ENCODE measurements at regions not wholly inside any gene's neighbourhood (a gene's known extent, or its start where the extent isn't known, plus 50 kb on each side); places are given as distances from the start of the nearest gene placed in this dataset.
"Not testable (repeated sequence)": the region's sequence is repeated elsewhere in the genome, so short reads cannot be mapped to it uniquely, and the experiment has no call there.

GRCh38 chr13:69109891-69110525, 997.6 kb upstream of the ATXN8OS start:
- DNase-seq (ENCODE audit: low read depth in 4 of 4, low spot score in 3 of 4): no peak

DNA sequence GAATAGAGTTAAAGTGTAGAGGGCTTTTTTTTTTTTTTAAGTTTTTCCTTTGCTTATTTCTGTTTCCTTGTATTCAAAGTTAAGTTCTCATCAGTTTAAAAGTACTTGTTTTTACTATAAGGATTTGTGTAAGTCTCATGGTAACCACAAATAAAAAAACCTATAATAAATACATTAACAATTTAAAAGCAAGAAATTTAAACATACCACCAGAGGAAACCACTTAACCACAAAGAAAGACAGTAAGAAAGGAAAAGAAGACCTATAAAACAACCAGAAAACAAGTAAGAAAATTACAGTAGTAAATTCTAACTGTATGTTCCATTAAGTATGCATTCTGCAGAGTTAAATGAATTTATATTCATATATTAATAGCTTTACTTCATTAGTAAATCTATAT, 999.1 kb upstream of the ATXN8OS start:
- no peak for DNase-seq (ENCODE audit: low read depth in 4 of 4, low spot score in 3 of 4)

DNA sequence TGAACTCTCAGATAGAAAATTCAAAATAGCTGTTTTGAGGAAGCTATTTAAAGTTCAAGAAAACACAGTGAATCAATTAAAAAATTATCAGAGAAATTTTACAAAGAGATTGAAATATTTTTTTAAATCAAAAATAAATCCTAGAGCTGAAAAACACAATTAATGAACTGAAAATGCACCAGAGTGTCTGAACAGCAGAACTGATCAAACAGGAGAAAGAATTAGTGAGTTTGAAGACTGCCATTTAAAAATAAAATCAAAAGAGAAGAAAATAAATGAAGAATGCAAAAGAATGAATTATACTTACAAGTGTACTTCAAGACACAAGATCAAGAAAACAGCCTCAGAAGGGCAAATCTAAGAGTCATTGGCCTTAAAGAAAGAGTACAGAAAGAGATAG, 1000.2 kb upstream of the ATXN8OS start:
- no peak for DNase-seq (ENCODE audit: low read depth in 4 of 4, low spot score in 3 of 4)

- no peak for DNase-seq (ENCODE audit: low read depth in 4 of 4, low spot score in 3 of 4)
Observed at GRCh38 chr13:69101841-69102240, 1005.8 kb upstream of the ATXN8OS start.

GRCh38 chr13:69094485-69094884, 1013.1 kb upstream of the ATXN8OS start:
- DNase-seq (ENCODE audit: low read depth in 4 of 4, low spot score in 3 of 4): no peak

- no peak for DNase-seq (ENCODE audit: low read depth in 4 of 4, low spot score in 3 of 4)
Observed at GRCh38 chr13:69092615-69093322, 1014.9 kb upstream of the ATXN8OS start.

GRCh38 chr13:69077267-69077666, 1030.4 kb upstream of the ATXN8OS start:
- DNase-seq (ENCODE audit: low read depth in 4 of 4, low spot score in 3 of 4): no peak

DNA sequence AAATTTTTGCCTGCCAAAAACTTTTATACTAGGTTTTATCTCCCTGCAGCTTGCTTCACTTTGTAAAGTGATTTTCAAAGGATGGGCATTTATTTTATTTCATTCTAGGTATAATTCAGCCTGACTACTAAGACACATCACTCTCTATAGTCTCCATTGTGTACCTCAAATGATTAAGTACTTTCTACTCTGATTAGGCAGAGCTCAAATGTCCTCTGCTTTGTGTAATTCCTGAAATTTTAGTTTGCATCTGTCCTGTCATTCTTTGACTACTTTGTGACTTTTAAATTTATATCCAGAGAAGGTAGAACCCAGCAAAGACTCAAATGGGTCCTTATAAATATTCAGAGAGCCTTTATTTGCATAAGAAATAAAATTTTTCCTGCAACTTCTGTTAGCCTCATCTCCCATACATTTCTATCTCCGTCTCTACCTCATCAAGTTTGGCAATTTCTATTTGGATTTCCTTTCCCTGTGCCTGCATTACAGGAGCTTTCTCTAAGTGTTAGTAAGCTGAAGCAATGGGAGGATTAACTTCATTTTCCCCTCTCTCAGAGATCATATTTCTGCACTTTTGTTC, 1038.0 kb upstream of the ATXN8OS start:
- DNase-seq (ENCODE audit: low read depth in 4 of 4, low spot score in 3 of 4): no peak

DNA sequence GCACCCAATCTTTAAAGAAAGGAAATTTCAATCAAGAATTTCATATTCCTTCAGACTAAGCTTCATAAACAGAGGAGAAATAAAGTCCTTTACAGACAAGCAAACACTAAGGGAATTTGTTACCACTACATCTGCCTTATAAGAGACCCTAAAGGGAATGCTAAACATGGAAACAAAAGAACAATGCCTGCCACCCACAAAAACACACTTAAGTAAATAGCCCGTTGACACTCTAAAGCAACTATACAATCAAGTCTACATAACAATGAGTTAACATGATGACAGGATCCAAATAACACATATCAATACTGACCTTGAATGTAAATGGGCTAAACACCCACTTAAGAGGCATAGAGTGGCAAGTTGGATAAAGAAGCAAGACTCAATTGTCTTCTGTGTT, 1056.9 kb upstream of the ATXN8OS start:
- DNase-seq (ENCODE audit: low read depth in 4 of 4, low spot score in 3 of 4): no peak

DNA sequence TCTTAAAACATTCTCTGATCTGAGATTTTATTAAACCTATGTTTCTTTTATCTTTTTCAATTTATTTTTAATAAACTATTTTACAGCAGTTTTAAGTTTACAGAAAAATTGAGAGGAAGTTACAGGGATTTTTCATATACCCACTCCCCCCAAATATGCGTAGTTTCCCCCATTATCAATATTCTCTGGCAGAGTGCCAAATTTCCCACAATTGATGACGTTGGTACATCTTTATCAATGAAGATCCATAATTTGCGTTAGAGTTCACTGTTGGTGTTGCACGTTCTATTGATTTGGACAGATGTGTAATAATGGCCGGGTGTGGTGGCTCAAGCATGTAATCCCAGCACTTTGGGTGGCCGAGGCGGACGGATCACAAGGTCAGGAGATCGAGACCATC, 1063.0 kb upstream of the ATXN8OS start:
- no peak for DNase-seq (ENCODE audit: low read depth in 4 of 4, low spot score in 3 of 4)

- no peak for DNase-seq (ENCODE audit: low read depth in 4 of 4, low spot score in 3 of 4)
Observed at GRCh38 chr13:69040898-69041297, 1066.7 kb upstream of the ATXN8OS start.

DNA sequence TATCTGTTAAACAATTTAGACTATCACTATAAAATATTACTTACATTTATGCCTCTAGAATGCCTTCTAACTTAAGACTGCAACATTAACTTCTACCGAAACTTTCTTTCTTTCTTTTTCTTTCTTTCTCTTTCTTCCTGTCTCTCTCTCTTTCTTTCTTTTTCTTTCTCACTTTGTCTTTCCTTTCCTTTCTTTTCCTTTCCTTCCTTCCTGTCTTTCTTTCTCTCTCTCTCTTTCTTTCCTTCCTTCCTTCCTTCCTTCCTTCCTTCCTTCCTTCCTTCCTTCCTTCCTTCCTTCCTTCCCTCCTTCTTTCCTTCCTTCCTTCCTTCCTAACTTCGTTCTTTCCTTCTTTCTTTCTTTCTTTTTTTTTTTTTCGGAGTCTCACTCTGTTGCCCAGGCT, 1071.9 kb upstream of the ATXN8OS start:
- no peak for DNase-seq (ENCODE audit: low read depth in 4 of 4, low spot score in 3 of 4)

- DNase-seq (ENCODE audit: low read depth in 4 of 4, low spot score in 3 of 4): no peak
Observed at GRCh38 chr13:69028936-69029335, 1078.7 kb upstream of the ATXN8OS start.

- DNase-seq (ENCODE audit: low read depth in 4 of 4, low spot score in 3 of 4): no peak
Observed at GRCh38 chr13:69020120-69020519, 1087.5 kb upstream of the ATXN8OS start.

DNA sequence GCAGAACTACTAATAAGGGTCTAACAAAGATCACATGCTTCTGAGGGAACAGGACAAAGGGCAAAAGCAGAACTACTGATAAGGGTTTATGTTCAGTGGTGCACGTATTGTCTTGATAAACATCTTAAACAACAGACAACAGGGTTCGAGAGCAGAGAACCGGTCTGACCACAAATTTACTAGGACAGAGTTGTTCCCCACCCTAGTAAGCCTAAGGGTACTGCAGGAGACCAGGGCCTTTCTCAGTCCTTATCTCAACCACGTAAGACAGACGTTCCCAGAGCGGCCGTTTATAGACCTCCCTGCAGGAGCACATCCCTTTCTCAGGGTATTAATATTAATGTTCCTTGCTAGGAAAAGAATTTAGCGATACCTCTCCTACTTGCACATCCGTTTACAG, 1089.5 kb upstream of the ATXN8OS start:
- not testable (repeated sequence) for DNase-seq (ENCODE audit: low read depth in 4 of 4, low spot score in 3 of 4)

- no peak for DNase-seq (ENCODE audit: low read depth in 4 of 4, low spot score in 3 of 4)
Observed at GRCh38 chr13:69010789-69011188, 1096.8 kb upstream of the ATXN8OS start.

DNA sequence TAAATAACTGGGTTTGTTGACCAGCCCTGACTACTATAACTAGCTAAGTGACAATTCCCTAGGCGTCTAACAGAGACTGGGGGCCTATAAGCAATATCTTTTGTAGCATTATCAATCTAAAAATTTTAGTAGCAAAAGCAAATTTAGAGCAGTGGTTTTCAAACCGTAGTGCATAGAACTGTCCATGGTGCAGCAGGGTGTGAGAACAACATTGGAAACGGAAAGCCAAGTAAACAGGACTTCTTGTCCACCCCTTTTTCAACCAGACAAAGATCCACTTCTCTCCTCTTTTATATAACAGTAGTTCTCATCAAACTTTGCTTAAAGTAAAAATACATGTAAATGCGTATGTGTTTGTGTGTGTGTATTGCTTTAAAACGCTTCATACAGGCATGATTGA, 1099.1 kb upstream of the ATXN8OS start:
- no peak for DNase-seq (ENCODE audit: low read depth in 4 of 4, low spot score in 3 of 4)

DNA sequence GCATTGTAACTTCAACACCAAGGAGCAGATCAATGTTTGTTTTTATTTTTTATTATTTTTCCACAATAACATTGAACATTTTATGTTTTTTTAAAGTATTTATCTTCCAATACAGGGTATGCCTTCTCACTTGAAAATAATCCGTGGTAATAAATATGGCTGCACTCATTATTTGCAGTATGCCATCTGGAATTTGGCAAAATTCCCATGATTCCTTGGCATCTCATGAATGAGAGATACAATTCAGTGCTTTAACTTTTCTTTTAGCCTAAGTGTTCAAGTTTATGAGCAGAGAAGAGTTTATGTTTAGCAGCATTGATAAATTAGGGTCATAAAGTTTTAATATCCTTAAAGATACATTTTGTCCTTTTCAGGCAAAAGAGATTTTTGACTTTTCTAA, 1109.6 kb upstream of the ATXN8OS start:
- DNase-seq (ENCODE audit: low read depth in 4 of 4, low spot score in 3 of 4): no peak

DNA sequence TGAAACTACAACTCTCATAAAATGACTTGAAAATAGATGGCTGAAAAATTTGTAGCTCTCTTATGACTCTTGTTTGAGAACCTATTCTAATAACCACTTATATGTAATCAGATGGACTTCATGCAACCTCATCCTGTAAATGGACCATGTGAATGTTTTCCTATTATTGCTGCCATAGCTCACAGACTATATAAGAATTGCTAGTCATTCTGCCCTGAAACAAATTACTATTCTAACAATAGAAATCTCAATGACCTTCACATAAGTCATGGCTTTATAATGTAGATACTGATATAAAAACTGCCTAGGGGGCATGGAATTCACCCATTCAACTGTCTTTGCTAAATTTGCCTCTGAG, 1111.0 kb upstream of the ATXN8OS start:
- DNase-seq (ENCODE audit: low read depth in 4 of 4, low spot score in 3 of 4): no peak

DNA sequence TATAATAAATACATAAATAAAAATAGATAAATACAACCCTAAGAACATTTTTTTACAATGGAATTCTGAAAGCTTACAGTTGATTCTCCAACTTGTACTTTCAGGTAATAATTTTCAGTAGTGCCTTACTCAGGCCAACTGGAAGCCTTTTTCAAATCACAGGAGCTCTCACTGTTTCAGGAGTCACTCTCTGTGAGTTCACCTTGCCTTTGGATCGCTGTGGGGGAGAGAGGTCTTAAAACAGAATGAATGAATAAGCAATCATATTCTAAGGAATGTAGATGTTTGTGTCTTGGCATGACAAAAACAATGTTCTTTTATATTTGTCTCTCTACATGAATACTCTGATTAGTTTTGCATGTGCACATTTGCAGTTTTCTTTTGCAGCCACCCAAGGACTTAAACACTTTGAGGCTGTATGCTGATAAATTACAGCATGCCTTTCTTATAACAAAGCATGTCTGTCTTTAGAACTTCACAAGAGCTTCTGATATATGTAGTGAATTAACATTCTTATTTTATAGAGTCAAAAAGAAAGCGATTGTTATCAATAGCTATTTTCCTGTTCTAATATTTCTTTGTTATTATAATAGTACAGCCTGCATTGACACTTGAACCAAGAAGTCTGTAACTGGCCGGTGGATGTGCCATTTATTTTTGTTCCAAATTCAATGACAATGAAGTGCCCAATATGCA, 1111.5 kb upstream of the ATXN8OS start:
- no peak for DNase-seq (ENCODE audit: low read depth in 4 of 4, low spot score in 3 of 4)

- DNase-seq (ENCODE audit: low read depth in 4 of 4, low spot score in 3 of 4): no peak
Observed at GRCh38 chr13:68993154-68993553, 1114.5 kb upstream of the ATXN8OS start.

DNA sequence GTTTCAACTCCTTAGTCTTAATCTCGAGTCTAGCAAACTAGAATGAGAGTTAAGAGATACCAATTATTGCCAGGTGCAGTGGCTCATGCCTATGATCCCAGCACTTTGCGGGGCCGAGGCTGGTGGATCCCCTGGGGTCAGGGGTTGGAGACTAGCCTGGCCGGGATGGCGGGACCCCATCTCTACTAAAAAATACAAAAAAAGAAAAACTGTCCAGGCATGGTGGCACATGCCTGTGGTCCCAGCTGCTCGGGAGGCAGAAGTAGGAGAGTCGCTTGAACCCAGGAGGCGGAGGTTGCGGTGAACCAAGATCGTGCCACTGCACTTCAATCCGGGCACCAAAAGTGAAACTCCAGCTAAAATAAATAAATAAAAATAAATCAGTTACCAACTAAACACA, 1119.5 kb upstream of the ATXN8OS start:
- DNase-seq (ENCODE audit: low read depth in 4 of 4, low spot score in 3 of 4): no peak
